HEK293T (cell line): ENCODE measurements at regions not wholly inside any gene's neighbourhood (a gene's known extent, or its start where the extent isn't known, plus 50 kb on each side); places are given as distances from the start of the nearest gene placed in this dataset.

Experiments
- CTBP1 ChIP-seq: fragments of 450-650 bp; IDR thresholded peaks from 2 replicates; pipeline ENCODE4 v1.6.1; 2016; ENCODE audit warnings: borderline replicate concordance
- FOXA1 ChIP-seq: fragments of 450-650 bp; IDR thresholded peaks from 2 replicates; pipeline ENCODE4 v1.6.1; 2016; ENCODE audit warnings: mild to moderate bottlenecking
- FOXK2 ChIP-seq: fragments of 450-650 bp; IDR thresholded peaks from 2 replicates; pipeline ENCODE4 v1.6.1; 2016; ENCODE audit warnings: mild to moderate bottlenecking
- FOXM1 ChIP-seq: fragments of 450-650 bp; IDR thresholded peaks from 2 replicates; pipeline ENCODE4 v1.6.1; 2017; ENCODE audit warnings: mild to moderate bottlenecking, borderline replicate concordance
- LEF1 ChIP-seq: fragments of 450-650 bp; IDR thresholded peaks from 2 replicates; pipeline ENCODE4 v1.6.1; 2017; ENCODE audit warnings: mild to moderate bottlenecking, borderline replicate concordance
- SP1 ChIP-seq: fragments of 450-650 bp; IDR thresholded peaks from 2 replicates; pipeline ENCODE4 v1.6.1; 2017
- SUZ12 ChIP-seq: fragments of 450-650 bp; IDR thresholded peaks from 2 replicates; pipeline ENCODE4 v1.6.1; 2016; ENCODE audit warnings: mild to moderate bottlenecking
- TARDBP ChIP-seq: fragments of 450-650 bp; IDR thresholded peaks from 2 replicates; pipeline ENCODE4 v1.6.1; 2016

DNA sequence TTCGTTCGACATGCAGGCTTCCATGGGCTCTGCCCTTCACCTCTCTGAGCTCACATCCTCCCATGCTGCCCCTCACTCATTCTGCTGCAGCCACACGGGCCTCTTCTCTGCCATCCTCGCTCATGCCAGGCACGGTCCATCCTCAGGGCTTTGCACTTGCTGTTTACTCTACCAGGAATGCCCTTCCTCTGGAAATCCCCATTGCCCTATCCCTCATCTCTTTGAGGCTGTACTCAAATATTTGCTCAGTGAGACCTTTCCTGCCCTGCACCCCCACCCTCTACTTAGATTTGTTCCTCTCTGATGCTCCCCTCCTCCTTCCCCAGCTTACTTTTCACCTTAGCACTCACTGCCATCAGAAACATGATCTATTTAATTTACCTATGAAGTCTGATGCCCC, 107.0 kb upstream of the ZNF716 start:
- TF ChIP-seq SUZ12 (no peak), FOXM1 (no peak), CTBP1 (no peak), FOXA1 (no peak), FOXK2 (no peak), TARDBP (no peak), LEF1 (no peak), SP1 (no peak)
